ENCODE measurements at regions not wholly inside any gene's neighbourhood (a gene's known extent, or its start where the extent isn't known, plus 50 kb on each side); places are given as distances from the start of the nearest gene placed in this dataset.

- no peak for TF ChIP-seq CTCF (IDR thresholded peaks at IDR 0.05; ENCODE audit: low read length)
- TF ChIP-seq EZH2 (IDR thresholded peaks at IDR 0.05; ENCODE audit: borderline replicate concordance, low read length), result no peak
Observed at GRCh38 chr5:158511454-158511853, 588.3 kb downstream of the EBF1 start.
